ENCODE measurements at regions not wholly inside any gene's neighbourhood (a gene's known extent, or its start where the extent isn't known, plus 50 kb on each side); places are given as distances from the start of the nearest gene placed in this dataset.

DNA sequence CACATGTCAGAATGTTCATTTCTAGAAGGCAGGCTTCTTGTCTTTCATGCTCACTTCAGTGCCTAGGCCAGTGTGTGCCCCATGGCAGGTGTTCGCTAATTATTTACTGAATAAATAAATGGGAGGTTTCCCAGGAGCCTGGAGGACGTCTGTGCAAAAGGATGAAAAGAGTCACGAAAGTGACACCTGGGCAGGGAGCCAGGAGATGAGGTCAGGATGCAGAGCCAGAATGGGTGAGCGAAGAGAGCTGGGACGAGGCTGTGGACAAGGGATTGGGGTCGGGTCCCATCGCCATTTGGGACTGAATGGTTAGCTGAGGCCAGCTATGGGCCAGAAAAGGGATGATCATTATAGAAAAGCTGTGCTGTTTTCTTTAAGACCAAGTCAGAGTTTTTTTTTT is 560.4 kb downstream of the TBC1D22A start:
- ChIA-PET POLR2A (no interaction called here), CTCF (no interaction called here)
- DNase-seq (ENCODE audit: low read depth, low spot score): no peak
- H3K9me3 ChIP-seq (ENCODE audit: control insufficient read depth, insufficient read depth, low read depth, low read length): no peaks in the 10 kb centered on the region; the same call in 1 of the 2 replicates
- H3K4me3 ChIP-seq (ENCODE audit: low read depth in 2 of 2, low read length in 2 of 2): no peak overlapping the region
- no peak overlapping the region for H3K27ac ChIP-seq (ENCODE audit: low read length)
- intact Hi-C loops (cut with micrococcal nuclease; ENCODE audit: unreplicated experiment): no loop called here
- no TSS peak for BruUV-seq (replicated peaks)
- no peaks in the 10 kb centered on the region for H3K4me1 ChIP-seq (ENCODE audit: control insufficient read depth, insufficient read depth, low read length)
- in situ Hi-C loops (cut with HindIII; ENCODE audit: low pct_unique_long_range_greater_than_20kb, low sequenced_read_pairs): no loop called here
- TF ChIP-seq, protein P1, sequence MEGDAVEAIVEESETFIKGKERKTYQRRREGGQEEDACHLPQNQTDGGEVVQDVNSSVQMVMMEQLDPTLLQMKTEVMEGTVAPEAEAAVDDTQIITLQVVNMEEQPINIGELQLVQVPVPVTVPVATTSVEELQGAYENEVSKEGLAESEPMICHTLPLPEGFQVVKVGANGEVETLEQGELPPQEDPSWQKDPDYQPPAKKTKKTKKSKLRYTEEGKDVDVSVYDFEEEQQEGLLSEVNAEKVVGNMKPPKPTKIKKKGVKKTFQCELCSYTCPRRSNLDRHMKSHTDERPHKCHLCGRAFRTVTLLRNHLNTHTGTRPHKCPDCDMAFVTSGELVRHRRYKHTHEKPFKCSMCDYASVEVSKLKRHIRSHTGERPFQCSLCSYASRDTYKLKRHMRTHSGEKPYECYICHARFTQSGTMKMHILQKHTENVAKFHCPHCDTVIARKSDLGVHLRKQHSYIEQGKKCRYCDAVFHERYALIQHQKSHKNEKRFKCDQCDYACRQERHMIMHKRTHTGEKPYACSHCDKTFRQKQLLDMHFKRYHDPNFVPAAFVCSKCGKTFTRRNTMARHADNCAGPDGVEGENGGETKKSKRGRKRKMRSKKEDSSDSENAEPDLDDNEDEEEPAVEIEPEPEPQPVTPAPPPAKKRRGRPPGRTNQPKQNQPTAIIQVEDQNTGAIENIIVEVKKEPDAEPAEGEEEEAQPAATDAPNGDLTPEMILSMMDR (IDR thresholded peaks at IDR 0.05): no peak
- TF ChIP-seq POLR2AphosphoS5 (IDR thresholded peaks at IDR 0.05; ENCODE audit: low read depth, low read length) (no peak), SIN3A (IDR thresholded peaks at IDR 0.05; ENCODE audit: borderline replicate concordance, insufficient read depth, low read depth, low read length) (no peak), TCF7L2 (IDR thresholded peaks at IDR 0.05; ENCODE audit: low read depth, low read length) (no peak)
- TF ChIP-seq, protein P2, sequence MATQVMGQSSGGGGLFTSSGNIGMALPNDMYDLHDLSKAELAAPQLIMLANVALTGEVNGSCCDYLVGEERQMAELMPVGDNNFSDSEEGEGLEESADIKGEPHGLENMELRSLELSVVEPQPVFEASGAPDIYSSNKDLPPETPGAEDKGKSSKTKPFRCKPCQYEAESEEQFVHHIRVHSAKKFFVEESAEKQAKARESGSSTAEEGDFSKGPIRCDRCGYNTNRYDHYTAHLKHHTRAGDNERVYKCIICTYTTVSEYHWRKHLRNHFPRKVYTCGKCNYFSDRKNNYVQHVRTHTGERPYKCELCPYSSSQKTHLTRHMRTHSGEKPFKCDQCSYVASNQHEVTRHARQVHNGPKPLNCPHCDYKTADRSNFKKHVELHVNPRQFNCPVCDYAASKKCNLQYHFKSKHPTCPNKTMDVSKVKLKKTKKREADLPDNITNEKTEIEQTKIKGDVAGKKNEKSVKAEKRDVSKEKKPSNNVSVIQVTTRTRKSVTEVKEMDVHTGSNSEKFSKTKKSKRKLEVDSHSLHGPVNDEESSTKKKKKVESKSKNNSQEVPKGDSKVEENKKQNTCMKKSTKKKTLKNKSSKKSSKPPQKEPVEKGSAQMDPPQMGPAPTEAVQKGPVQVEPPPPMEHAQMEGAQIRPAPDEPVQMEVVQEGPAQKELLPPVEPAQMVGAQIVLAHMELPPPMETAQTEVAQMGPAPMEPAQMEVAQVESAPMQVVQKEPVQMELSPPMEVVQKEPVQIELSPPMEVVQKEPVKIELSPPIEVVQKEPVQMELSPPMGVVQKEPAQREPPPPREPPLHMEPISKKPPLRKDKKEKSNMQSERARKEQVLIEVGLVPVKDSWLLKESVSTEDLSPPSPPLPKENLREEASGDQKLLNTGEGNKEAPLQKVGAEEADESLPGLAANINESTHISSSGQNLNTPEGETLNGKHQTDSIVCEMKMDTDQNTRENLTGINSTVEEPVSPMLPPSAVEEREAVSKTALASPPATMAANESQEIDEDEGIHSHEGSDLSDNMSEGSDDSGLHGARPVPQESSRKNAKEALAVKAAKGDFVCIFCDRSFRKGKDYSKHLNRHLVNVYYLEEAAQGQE (IDR thresholded peaks at IDR 0.05; ENCODE audit: insufficient read depth in 1 of 2, low read depth in 2 of 2, low read length in 1 of 2): no peak
- no peaks in the 10 kb centered on the region for H3K27me3 ChIP-seq (ENCODE audit: control insufficient read depth, insufficient read depth, low read length)
- ATAC-seq: no peak
- H3K36me3 ChIP-seq (ENCODE audit: control insufficient read depth, insufficient read depth, low read length): no peaks in the 10 kb centered on the region

DNA sequence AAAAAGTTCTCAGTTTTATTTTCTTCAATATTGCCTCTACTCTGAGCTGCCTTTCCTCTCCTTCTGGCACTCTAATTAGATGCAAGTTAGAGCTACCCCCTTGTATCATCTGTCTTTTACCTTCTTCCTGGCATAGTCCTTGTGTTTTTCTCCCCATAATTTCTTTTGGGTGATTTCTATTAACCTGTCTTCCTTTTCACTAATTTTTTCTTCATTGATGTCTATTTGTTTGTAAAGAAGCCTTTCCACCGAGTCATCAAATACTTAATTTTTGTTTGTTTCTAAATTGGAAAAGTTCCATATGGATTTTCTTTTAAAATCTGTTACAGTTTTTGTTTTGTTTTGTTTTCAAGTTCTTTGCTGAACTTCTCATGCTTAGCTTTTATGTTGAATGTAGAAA is 558.1 kb downstream of the TBC1D22A start:
- TF ChIP-seq POLR2AphosphoS5 (IDR thresholded peaks at IDR 0.05; ENCODE audit: low read depth, low read length): no peak
- ATAC-seq (no peak), DNase-seq (ENCODE audit: low read depth, low spot score) (no peak)
- no TSS peak for BruUV-seq (replicated peaks)
- Histone ChIP-seq H3K9me3 (ENCODE audit: control insufficient read depth, insufficient read depth, low read depth, low read length) (no peaks in the 10 kb centered on the region; the same call in 1 of the 2 replicates), H3K4me1 (ENCODE audit: control insufficient read depth, insufficient read depth, low read length) (no peaks in the 10 kb centered on the region; the same call in 1 of the 2 replicates), H3K27me3 (ENCODE audit: control insufficient read depth, insufficient read depth, low read length) (no peaks in the 10 kb centered on the region), H3K27ac (ENCODE audit: low read length) (no peak overlapping the region), H3K4me3 (ENCODE audit: low read depth in 2 of 2, low read length in 2 of 2) (no peak overlapping the region), H3K36me3 (ENCODE audit: control insufficient read depth, insufficient read depth, low read length) (no peaks in the 10 kb centered on the region)
- in situ Hi-C loops (cut with HindIII; ENCODE audit: low pct_unique_long_range_greater_than_20kb, low sequenced_read_pairs): no loop called here
- ChIA-PET CTCF (no interaction called here), POLR2A (no interaction called here)
- intact Hi-C loops (cut with micrococcal nuclease; ENCODE audit: unreplicated experiment): no loop called here

DNA sequence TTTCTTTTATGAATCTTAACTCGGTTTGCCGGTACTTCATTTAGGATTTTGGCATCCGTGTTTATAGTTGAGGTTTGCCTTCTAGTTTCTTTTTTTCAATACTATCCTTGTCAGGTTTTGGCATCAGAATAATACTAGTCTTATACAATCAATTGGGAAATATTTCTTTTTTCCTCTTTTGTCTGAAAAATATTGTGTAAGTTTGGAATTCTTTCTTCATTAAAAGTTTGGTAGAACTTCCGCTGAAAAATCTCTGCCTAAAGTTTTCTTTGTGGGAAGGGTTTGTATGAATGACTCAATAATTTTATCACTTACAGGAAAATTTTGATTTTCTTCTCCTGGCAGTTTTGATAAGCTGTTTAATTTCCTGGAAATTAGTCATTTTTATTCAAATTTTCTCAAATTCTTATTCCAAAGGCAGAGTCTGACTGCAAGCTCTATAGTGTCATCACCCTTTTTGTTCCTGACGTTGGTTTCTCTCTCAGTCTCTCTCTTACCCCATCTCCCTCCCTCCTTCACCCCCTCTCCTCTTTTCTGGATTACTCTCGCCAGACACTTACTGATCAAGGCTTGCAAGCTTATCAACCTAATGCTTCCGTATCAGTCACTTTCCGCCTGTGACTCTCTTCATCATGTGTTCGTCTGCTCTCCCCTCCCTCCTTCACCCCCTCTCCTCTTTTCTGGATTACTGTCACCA is 555.7 kb downstream of the TBC1D22A start:
- BruUV-seq (replicated peaks): no TSS peak
- Histone ChIP-seq H3K4me3 (ENCODE audit: low read depth in 2 of 2, low read length in 2 of 2) (no peak overlapping the region), H3K27me3 (ENCODE audit: control insufficient read depth, insufficient read depth, low read length) (no peaks in the 10 kb centered on the region), H3K27ac (ENCODE audit: low read length) (no peak overlapping the region), H3K36me3 (ENCODE audit: control insufficient read depth, insufficient read depth, low read length) (no peaks in the 10 kb centered on the region), H3K9me3 (ENCODE audit: control insufficient read depth, insufficient read depth, low read depth, low read length) (no peaks in the 10 kb centered on the region; the same call in 1 of the 2 replicates), H3K4me1 (ENCODE audit: control insufficient read depth, insufficient read depth, low read length) (no peaks in the 10 kb centered on the region; the same call in 1 of the 2 replicates)
- TF ChIP-seq, protein P2 (IDR thresholded peaks at IDR 0.05; ENCODE audit: insufficient read depth in 1 of 2, low read depth in 2 of 2, low read length in 1 of 2): no peak
- TF ChIP-seq SIN3A (IDR thresholded peaks at IDR 0.05; ENCODE audit: borderline replicate concordance, insufficient read depth, low read depth, low read length) (no peak), TCF7L2 (IDR thresholded peaks at IDR 0.05; ENCODE audit: low read depth, low read length) (no peak), POLR2AphosphoS5 (IDR thresholded peaks at IDR 0.05; ENCODE audit: low read depth, low read length) (no peak)
- TF ChIP-seq, protein P1 (IDR thresholded peaks at IDR 0.05): no peak
- ChIA-PET CTCF (no interaction called here), POLR2A (interaction anchor here (0.8 kb wide), 1 partner anchor 77 kb away, joined by 10 read pairs; no protein-coding TSS in a partner anchor)
- intact Hi-C loops (cut with micrococcal nuclease; ENCODE audit: unreplicated experiment) (no loop called here), in situ Hi-C loops (cut with HindIII; ENCODE audit: low pct_unique_long_range_greater_than_20kb, low sequenced_read_pairs) (no loop called here)
- ATAC-seq: no peak
- no peak for DNase-seq (ENCODE audit: low read depth, low spot score)

Measured in Panc1 (cell line).